ENCODE measurements at regions not wholly inside any gene's neighbourhood (a gene's known extent, or its start where the extent isn't known, plus 50 kb on each side); places are given as distances from the start of the nearest gene placed in this dataset.

GRCh38 chr6:91681296-91681695 lies 1094.4 kb upstream of the MAP3K7 start:
- no peaks in the 10 kb centered on the region for H3K4me1 Mint-ChIP-seq
- H3K4me3 Mint-ChIP-seq: no peak overlapping the region
- H3K9me3 Mint-ChIP-seq: no peaks in the 10 kb centered on the region
- ATAC-seq (no peak), DNase-seq (no peak)
- no peaks in the 10 kb centered on the region for H3K36me3 Mint-ChIP-seq (ENCODE audit: low read depth)
- H3K27ac Mint-ChIP-seq: no peak overlapping the region
- H3K27me3 Mint-ChIP-seq: no peaks in the 10 kb centered on the region

- Mint-ChIP-seq H3K27me3 (no peaks in the 10 kb centered on the region), H3K4me3 (no peak overlapping the region), H3K4me1 (no peaks in the 10 kb centered on the region), H3K27ac (no peak overlapping the region), H3K9me3 (peaks cover 4% of the 10 kb centered on the region), H3K36me3 (ENCODE audit: low read depth) (no peaks in the 10 kb centered on the region)
- ATAC-seq (no peak), DNase-seq (no peak)
These were observed 1092.0 kb upstream of the MAP3K7 start for GRCh38 chr6:91678679-91679446.

GRCh38 chr6:91672201-91672600 lies 1085.3 kb upstream of the MAP3K7 start:
- no peaks in the 10 kb centered on the region for H3K36me3 Mint-ChIP-seq (ENCODE audit: low read depth)
- DNase-seq: no peak
- H3K9me3 Mint-ChIP-seq: peaks cover 4% of the 10 kb centered on the region
- H3K27ac Mint-ChIP-seq: no peak overlapping the region
- no peaks in the 10 kb centered on the region for H3K27me3 Mint-ChIP-seq
- ATAC-seq: no peak
- H3K4me3 Mint-ChIP-seq: no peak overlapping the region
- H3K4me1 Mint-ChIP-seq: no peaks in the 10 kb centered on the region

- Mint-ChIP-seq H3K36me3 (ENCODE audit: low read depth) (no peaks in the 10 kb centered on the region), H3K4me3 (no peak overlapping the region), H3K27me3 (no peaks in the 10 kb centered on the region), H3K9me3 (no peaks in the 10 kb centered on the region), H3K27ac (no peak overlapping the region), H3K4me1 (no peaks in the 10 kb centered on the region)
- DNase-seq: no peak
- ATAC-seq: no peak
These were observed 1083.0 kb upstream of the MAP3K7 start for GRCh38 chr6:91669871-91670268.

- no peak overlapping the region for H3K4me3 Mint-ChIP-seq
- ATAC-seq (no peak), DNase-seq (no peak)
- no peaks in the 10 kb centered on the region for H3K27me3 Mint-ChIP-seq
- H3K27ac Mint-ChIP-seq: no peak overlapping the region
- no peaks in the 10 kb centered on the region for H3K4me1 Mint-ChIP-seq
- H3K9me3 Mint-ChIP-seq: no peaks in the 10 kb centered on the region
- no peaks in the 10 kb centered on the region for H3K36me3 Mint-ChIP-seq (ENCODE audit: low read depth)
These were observed 1082.4 kb upstream of the MAP3K7 start for GRCh38 chr6:91669154-91669870.

- Mint-ChIP-seq H3K27me3 (no peaks in the 10 kb centered on the region), H3K27ac (no peak overlapping the region), H3K4me1 (no peaks in the 10 kb centered on the region), H3K4me3 (no peak overlapping the region), H3K36me3 (ENCODE audit: low read depth) (no peaks in the 10 kb centered on the region), H3K9me3 (peaks cover 4% of the 10 kb centered on the region)
- no peak for ATAC-seq
- no peak for DNase-seq
These were observed 1080.7 kb upstream of the MAP3K7 start for GRCh38 chr6:91667596-91667995.

- Mint-ChIP-seq H3K4me1 (no peaks in the 10 kb centered on the region), H3K27me3 (no peaks in the 10 kb centered on the region), H3K27ac (no peak overlapping the region), H3K9me3 (peaks cover 4% of the 10 kb centered on the region), H3K36me3 (ENCODE audit: low read depth) (no peaks in the 10 kb centered on the region), H3K4me3 (no peak overlapping the region)
- DNase-seq: no peak
- no peak for ATAC-seq
These were observed 1077.6 kb upstream of the MAP3K7 start for GRCh38 chr6:91664327-91664959.

- Mint-ChIP-seq H3K27ac (no peak overlapping the region), H3K9me3 (peaks cover 4% of the 10 kb centered on the region), H3K36me3 (ENCODE audit: low read depth) (no peaks in the 10 kb centered on the region), H3K4me1 (no peaks in the 10 kb centered on the region), H3K27me3 (no peaks in the 10 kb centered on the region), H3K4me3 (no peak overlapping the region)
- no peak for ATAC-seq
- no peak for DNase-seq
These were observed 1074.0 kb upstream of the MAP3K7 start for GRCh38 chr6:91660893-91661292.

- peaks cover 4% of the 10 kb centered on the region for H3K9me3 Mint-ChIP-seq
- ATAC-seq (no peak), DNase-seq (no peak)
- no peaks in the 10 kb centered on the region for H3K36me3 Mint-ChIP-seq (ENCODE audit: low read depth)
- H3K27ac Mint-ChIP-seq: no peak overlapping the region
- H3K4me3 Mint-ChIP-seq: no peak overlapping the region
- H3K4me1 Mint-ChIP-seq: no peaks in the 10 kb centered on the region
- H3K27me3 Mint-ChIP-seq: no peaks in the 10 kb centered on the region
These were observed 1073.0 kb upstream of the MAP3K7 start for GRCh38 chr6:91659891-91660290.

GRCh38 chr6:91654793-91655192 lies 1067.9 kb upstream of the MAP3K7 start:
- DNase-seq (no peak), ATAC-seq (no peak)
- no peak overlapping the region for H3K27ac Mint-ChIP-seq
- no peaks in the 10 kb centered on the region for H3K27me3 Mint-ChIP-seq
- no peaks in the 10 kb centered on the region for H3K36me3 Mint-ChIP-seq (ENCODE audit: low read depth)
- no peaks in the 10 kb centered on the region for H3K4me1 Mint-ChIP-seq
- no peak overlapping the region for H3K4me3 Mint-ChIP-seq
- H3K9me3 Mint-ChIP-seq: no peaks in the 10 kb centered on the region

GRCh38 chr6:91654357-91654756 lies 1067.5 kb upstream of the MAP3K7 start:
- no peak overlapping the region for H3K4me3 Mint-ChIP-seq
- H3K9me3 Mint-ChIP-seq: no peaks in the 10 kb centered on the region
- ATAC-seq: no peak

GRCh38 chr6:91653895-91654294 lies 1067.0 kb upstream of the MAP3K7 start:
- H3K27me3 Mint-ChIP-seq: no peaks in the 10 kb centered on the region
- no peaks in the 10 kb centered on the region for H3K9me3 Mint-ChIP-seq
- ATAC-seq: no peak

More at GRCh38 chr6:91654357-91654756, 1067.5 kb upstream of the MAP3K7 start:
- H3K27me3 Mint-ChIP-seq: no peaks in the 10 kb centered on the region
- no peaks in the 10 kb centered on the region for H3K36me3 Mint-ChIP-seq (ENCODE audit: low read depth)
- no peaks in the 10 kb centered on the region for H3K4me1 Mint-ChIP-seq
- no peak for DNase-seq
- no peak overlapping the region for H3K27ac Mint-ChIP-seq

GRCh38 chr6:91653076-91653723 lies 1066.3 kb upstream of the MAP3K7 start:
- Mint-ChIP-seq H3K4me3 (no peak overlapping the region), H3K27me3 (no peaks in the 10 kb centered on the region), H3K36me3 (ENCODE audit: low read depth) (no peaks in the 10 kb centered on the region), H3K9me3 (no peaks in the 10 kb centered on the region), H3K27ac (no peak overlapping the region), H3K4me1 (no peaks in the 10 kb centered on the region)
- ATAC-seq (no peak), DNase-seq (no peak)

More at GRCh38 chr6:91653895-91654294, 1067.0 kb upstream of the MAP3K7 start:
- DNase-seq: no peak
- H3K27ac Mint-ChIP-seq: no peak overlapping the region
- H3K4me1 Mint-ChIP-seq: no peaks in the 10 kb centered on the region
- no peaks in the 10 kb centered on the region for H3K36me3 Mint-ChIP-seq (ENCODE audit: low read depth)
- H3K4me3 Mint-ChIP-seq: no peak overlapping the region

- ATAC-seq (no peak), DNase-seq (no peak)
- H3K4me1 Mint-ChIP-seq: no peaks in the 10 kb centered on the region
- H3K9me3 Mint-ChIP-seq: peaks cover under 1% of the 10 kb centered on the region
- H3K27me3 Mint-ChIP-seq: no peaks in the 10 kb centered on the region
- H3K27ac Mint-ChIP-seq: no peak overlapping the region
- H3K4me3 Mint-ChIP-seq: no peak overlapping the region
- no peaks in the 10 kb centered on the region for H3K36me3 Mint-ChIP-seq (ENCODE audit: low read depth)
These were observed 1059.8 kb upstream of the MAP3K7 start for GRCh38 chr6:91646649-91647048.
